ENCODE measurements at regions not wholly inside any gene's neighbourhood (a gene's known extent, or its start where the extent isn't known, plus 50 kb on each side); places are given as distances from the start of the nearest gene placed in this dataset.

DNA sequence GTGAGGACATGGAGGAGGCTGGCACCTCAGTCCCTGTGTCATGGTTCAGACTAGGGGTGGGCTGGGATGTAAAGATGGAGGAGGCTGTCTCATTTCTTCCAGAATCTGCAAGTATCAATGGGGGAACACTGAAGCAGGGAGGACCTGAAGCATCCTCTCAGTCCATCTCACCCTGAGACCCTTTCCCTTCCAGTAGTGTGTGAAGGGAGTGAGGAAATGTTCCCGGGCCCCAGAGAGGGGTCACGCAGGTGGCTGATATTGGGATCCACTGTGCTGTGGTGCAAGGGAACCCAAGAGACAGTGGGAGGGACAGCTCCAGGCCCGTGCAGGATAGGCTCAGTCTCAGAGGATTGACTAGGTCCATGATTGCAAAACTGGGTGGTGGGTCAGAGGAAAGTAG is 72.2 kb upstream of the ADPGK start:
- TF ChIP-seq, protein P1, sequence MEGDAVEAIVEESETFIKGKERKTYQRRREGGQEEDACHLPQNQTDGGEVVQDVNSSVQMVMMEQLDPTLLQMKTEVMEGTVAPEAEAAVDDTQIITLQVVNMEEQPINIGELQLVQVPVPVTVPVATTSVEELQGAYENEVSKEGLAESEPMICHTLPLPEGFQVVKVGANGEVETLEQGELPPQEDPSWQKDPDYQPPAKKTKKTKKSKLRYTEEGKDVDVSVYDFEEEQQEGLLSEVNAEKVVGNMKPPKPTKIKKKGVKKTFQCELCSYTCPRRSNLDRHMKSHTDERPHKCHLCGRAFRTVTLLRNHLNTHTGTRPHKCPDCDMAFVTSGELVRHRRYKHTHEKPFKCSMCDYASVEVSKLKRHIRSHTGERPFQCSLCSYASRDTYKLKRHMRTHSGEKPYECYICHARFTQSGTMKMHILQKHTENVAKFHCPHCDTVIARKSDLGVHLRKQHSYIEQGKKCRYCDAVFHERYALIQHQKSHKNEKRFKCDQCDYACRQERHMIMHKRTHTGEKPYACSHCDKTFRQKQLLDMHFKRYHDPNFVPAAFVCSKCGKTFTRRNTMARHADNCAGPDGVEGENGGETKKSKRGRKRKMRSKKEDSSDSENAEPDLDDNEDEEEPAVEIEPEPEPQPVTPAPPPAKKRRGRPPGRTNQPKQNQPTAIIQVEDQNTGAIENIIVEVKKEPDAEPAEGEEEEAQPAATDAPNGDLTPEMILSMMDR (IDR thresholded peaks at IDR 0.05) = no peak
- TF ChIP-seq POLR2AphosphoS5 (IDR thresholded peaks at IDR 0.05) = no peak
- no peak for TF ChIP-seq POLR2A (IDR thresholded peaks at IDR 0.05)

Measured in prostate gland (tissue), 2 donors.